Stimulated activated naive B cell treated with anti-CD40 and anti-IgM and Interleukin-4, amounts not matched to agents 10 μg/mL and 1 μg/mL and 100 μg/mL, for 72 hours (primary cell): ENCODE measurements at regions not wholly inside any gene's neighbourhood (a gene's known extent, or its start where the extent isn't known, plus 50 kb on each side); places are given as distances from the start of the nearest gene placed in this dataset.

Source experiments
- ATAC-seq, 2 donors: fragments of 150-1000 bp; cut with Tn5 transposase; replicated peaks; 2 replicates each; pipeline ENCODE4 v1.10.0; 2021; ENCODE audit warnings: moderate library complexity in 1 of 2
- DNase-seq: peaks from one replicate; pipeline ENCODE4 v3.0.0; 2021
- H3K27ac Mint-ChIP-seq: one replicate; pipeline ENCODE4 v1.8.0; 2022; ENCODE audit warnings: mild to moderate bottlenecking, mixed read lengths
- H3K27me3 Mint-ChIP-seq, 2 donors: one replicate each; pipeline ENCODE4 v1.8.0; 2022; ENCODE audit warnings: mixed read lengths in 2 of 2
- H3K36me3 Mint-ChIP-seq, 2 donors: one replicate each; pipeline ENCODE4 v1.8.0; 2022; ENCODE audit warnings: mixed read lengths in 2 of 2, mild to moderate bottlenecking in 1 of 2
- H3K4me1 Mint-ChIP-seq, 2 donors: one replicate each; pipeline ENCODE4 v1.8.0; 2022; ENCODE audit warnings: mixed read lengths in 2 of 2, mild to moderate bottlenecking in 1 of 2
- H3K4me3 Mint-ChIP-seq, 2 donors: one replicate each; pipeline ENCODE4 v1.8.0; 2022; ENCODE audit warnings: mild to moderate bottlenecking in 2 of 2, mixed read lengths in 2 of 2, moderate library complexity in 1 of 2
- H3K9me3 Mint-ChIP-seq, 2 donors: one replicate each; pipeline ENCODE4 v1.8.0; 2022; ENCODE audit warnings: mixed read lengths in 2 of 2, mild to moderate bottlenecking in 1 of 2

DNA sequence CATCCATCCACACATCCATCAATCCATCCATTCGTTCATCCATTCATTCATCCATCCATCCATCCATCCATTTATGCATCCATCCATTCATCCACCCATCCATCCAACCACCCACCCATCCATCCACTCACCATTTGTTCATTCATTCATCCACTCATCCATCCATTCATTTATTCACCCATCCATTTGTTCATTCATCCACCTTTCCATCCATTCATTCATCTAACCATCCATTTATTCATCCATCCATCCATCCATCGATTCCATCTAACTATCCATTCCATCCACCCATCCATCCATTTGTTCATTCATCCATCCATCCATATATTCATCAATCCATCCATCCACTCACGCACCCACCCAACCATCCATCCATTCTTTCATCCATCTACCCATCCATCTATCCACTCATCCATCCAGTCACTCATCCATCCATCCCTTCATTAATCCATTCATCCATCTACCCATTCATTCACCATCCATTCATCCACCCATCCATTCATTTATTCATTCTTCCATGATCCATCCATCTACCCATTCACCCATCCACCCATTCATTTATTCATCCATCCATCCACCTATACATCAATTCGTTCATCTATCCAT lies 225.0 kb downstream of the TUBA3C start:
- Mint-ChIP-seq H3K4me1 (no peaks in the 10 kb centered on the region), H3K27me3 (no peaks in the 10 kb centered on the region), H3K9me3 (peaks cover 18 to 27% of the 10 kb centered on the region in 2 donors), H3K36me3 (peaks cover 0 to 8% of the 10 kb centered on the region in 2 donors), H3K4me3 (no peak overlapping the region), H3K27ac (no peak overlapping the region)
- no peak for ATAC-seq
- no peak for DNase-seq

DNA sequence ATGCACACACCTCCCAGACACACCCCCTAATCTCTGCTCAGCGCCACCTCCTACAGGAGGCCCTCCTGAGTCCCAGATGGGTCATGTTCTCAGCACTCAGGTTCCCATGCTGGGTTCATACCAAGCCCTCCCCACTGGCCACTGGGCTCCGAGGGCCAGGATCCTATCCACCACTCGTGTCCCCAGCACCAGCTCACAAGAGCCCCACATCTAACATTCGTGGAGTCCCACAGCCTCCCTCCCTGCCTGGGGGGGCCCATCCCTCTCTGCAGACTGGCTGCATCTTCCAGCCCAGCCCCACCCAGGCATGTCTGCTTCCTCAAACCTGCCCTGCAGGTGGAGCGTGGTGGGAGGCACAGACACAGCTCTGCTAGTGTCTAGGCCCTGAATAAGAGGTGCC lies 227.4 kb downstream of the TUBA3C start:
- no peaks in the 10 kb centered on the region for H3K27me3 Mint-ChIP-seq
- H3K27ac Mint-ChIP-seq = no peak overlapping the region
- H3K4me1 Mint-ChIP-seq = no peaks in the 10 kb centered on the region
- DNase-seq = no peak
- H3K4me3 Mint-ChIP-seq = no peak overlapping the region
- H3K9me3 Mint-ChIP-seq = peaks cover 18 to 24% of the 10 kb centered on the region in 2 donors
- ATAC-seq = no peak
- H3K36me3 Mint-ChIP-seq = peaks cover 0 to 8% of the 10 kb centered on the region in 2 donors

DNA sequence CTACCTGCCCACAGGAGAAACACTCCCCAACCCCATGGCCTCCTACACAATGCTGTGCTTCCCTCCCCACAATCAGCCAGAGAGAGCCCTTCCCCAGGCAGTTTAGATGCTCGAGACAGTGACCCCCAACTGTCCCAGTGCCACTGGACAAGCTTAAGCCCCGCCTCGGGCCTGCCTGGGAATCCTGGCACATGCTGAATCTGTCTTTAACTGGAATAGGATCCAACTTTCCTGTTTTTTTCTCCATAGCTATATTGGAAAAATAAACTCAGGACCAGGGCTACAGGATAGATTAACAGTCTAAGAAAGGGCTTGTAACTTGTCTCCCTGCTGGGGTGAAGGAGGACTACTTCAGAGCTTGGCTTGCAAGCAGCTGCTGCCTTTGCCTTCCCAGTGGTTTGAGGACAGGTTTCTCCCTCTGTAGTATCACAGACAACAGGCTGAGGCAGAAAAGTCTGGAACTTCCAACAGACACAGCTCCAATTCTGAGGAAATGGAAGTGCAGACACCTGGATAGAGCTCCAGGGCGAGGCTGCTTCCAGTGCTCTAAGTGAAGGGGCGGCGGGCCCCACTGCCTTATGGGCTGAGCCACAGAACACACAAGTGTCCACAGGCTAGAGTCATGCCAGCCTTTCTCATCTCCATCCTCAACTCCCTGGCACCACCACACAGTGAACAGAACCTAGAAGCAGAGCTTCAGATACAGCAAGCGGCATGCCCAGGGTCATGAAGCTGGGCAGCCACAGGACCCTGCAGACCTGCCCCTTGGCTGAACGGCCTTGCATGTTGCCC lies 228.3 kb downstream of the TUBA3C start:
- Mint-ChIP-seq H3K36me3 (peaks cover 0 to 8% of the 10 kb centered on the region in 2 donors), H3K4me3 (no peak overlapping the region), H3K27ac (no peak overlapping the region), H3K9me3 (peaks cover 18 to 24% of the 10 kb centered on the region in 2 donors), H3K4me1 (no peaks in the 10 kb centered on the region), H3K27me3 (no peaks in the 10 kb centered on the region)
- ATAC-seq = peak in 1 of 2 donors; percentile 17
- DNase-seq = no peak

DNA sequence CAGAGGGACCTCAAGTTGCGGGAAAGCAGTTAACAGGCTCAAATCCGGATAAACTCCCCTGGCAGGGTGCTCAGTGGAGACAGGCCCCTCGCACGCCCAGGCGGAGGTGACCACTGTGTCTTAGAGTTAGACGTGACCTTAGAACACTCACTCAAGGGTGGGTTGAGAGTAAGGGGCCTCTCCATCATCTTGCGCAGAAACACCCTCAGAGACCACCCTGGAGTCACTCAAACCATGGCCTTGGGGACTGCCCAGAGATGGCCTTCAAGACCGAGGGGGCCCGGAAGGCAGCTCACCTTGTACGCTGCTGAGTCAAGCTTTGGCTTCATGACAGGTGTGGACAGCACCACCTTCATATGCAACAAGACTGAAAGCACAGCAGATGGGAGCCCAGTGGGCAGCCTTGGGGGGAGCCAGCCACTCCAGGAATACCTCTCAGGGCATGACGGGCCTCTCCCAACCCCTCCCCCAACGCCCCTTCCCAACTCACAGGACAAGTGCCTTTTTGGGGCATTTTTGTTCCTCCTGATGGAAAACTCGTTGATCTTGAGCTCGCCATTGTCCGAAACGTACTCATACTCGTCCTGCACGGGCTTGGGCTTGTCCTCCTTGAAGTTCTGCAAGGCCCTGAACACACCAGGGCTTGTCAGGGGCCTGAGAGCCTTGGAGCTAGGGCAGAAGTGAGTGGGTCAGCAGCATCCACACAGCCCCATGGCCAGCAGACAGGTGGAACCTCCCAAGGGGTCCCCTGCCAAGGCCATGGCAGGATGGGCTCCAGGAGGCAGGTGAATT lies 229.2 kb downstream of the TUBA3C start:
- Mint-ChIP-seq H3K27ac (no peak overlapping the region), H3K27me3 (no peaks in the 10 kb centered on the region), H3K4me3 (no peak overlapping the region), H3K9me3 (peaks cover 23 to 24% of the 10 kb centered on the region in 2 donors), H3K4me1 (no peaks in the 10 kb centered on the region), H3K36me3 (peaks cover 0 to 8% of the 10 kb centered on the region in 2 donors)
- no peak for DNase-seq
- ATAC-seq = no peak

DNA sequence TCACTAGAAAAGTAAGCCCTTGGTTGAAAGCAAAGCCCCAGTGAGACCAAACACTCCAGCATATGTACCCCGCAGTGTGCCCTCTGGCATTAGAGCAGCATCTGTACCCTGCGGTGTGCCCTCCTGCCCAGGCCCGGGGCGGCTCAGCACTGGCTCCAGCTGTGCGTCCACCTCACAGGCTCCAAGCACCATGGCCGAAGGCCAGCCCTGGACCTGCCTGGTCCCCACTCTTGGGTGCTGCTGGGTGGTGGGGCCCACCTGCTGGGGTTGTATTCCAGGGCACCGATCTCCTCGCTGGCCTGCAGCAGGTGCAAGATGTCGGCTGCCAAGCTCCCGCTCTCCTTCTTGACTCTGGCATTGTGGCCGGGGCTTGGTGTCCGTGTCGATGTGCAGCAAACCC lies 230.2 kb downstream of the TUBA3C start:
- Mint-ChIP-seq H3K27me3 (no peaks in the 10 kb centered on the region), H3K9me3 (peaks cover 13 to 19% of the 10 kb centered on the region in 2 donors), H3K4me1 (no peaks in the 10 kb centered on the region), H3K4me3 (no peak overlapping the region), H3K36me3 (peaks cover 0 to 3% of the 10 kb centered on the region in 2 donors), H3K27ac (no peak overlapping the region)
- no peak for DNase-seq
- ATAC-seq = no peak

- H3K4me3 Mint-ChIP-seq = no peak overlapping the region
- ATAC-seq (no peak), DNase-seq (no peak)
- H3K36me3 Mint-ChIP-seq = no peaks in the 10 kb centered on the region
- H3K4me1 Mint-ChIP-seq = no peaks in the 10 kb centered on the region
- no peaks in the 10 kb centered on the region for H3K27me3 Mint-ChIP-seq
- H3K27ac Mint-ChIP-seq = no peak overlapping the region
- H3K9me3 Mint-ChIP-seq = peaks cover 4 to 8% of the 10 kb centered on the region in 2 donors
Measured at GRCh38 chr13:18949970-18950369, 231.7 kb downstream of the TUBA3C start.

- H3K27me3 Mint-ChIP-seq = no peaks in the 10 kb centered on the region
- no peaks in the 10 kb centered on the region for H3K4me1 Mint-ChIP-seq
- no peak overlapping the region for H3K27ac Mint-ChIP-seq
- H3K4me3 Mint-ChIP-seq = no peak overlapping the region
- no peak for ATAC-seq
- no peaks in the 10 kb centered on the region for H3K36me3 Mint-ChIP-seq
- DNase-seq = no peak
- peaks cover 6 to 8% of the 10 kb centered on the region in 2 donors for H3K9me3 Mint-ChIP-seq
Measured at GRCh38 chr13:18949489-18949761, 232.2 kb downstream of the TUBA3C start.

DNA sequence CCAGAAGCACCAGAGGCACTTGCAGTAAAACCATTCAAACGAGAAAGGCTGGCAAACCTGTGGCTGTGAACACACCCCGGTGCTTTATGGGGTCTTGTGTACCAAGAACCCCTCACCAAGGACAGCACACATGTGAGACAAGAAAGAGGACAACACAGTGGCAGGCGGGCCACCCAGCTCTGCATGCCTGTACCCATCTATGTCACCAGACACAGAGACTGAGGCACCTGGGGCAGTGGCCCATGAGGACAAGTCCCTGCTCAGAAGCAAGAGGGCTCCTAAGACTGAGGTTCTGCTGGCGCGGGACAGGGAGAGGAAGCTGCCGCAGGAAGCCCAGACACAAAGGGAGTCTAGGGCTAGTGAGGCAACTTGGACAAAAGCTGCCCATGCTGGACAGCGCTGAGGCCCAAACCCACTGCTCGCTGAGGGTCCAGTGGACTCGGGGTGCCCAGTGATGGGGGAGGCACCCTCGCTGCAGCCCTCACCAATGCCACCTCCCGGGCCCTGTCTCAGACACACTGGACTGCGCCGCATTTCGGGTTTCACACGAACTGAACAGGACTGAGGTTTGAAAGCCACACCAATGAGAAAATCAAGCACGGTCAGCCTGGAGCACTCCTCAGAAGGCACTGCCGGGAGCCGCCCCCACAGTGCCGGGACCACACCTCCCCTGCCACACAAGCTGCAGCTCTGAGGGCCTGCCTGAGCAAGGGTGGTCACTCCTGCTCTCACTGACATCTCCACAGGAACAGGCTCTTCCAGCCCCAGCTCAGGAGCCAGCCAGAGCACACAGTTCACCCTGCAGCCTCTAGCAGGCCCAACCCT lies 232.7 kb downstream of the TUBA3C start:
- Mint-ChIP-seq H3K4me3 (no peak overlapping the region), H3K27me3 (no peaks in the 10 kb centered on the region), H3K27ac (no peak overlapping the region), H3K9me3 (peaks cover 6 to 8% of the 10 kb centered on the region in 2 donors), H3K4me1 (no peaks in the 10 kb centered on the region), H3K36me3 (no peaks in the 10 kb centered on the region)
- ATAC-seq = no peak
- no peak for DNase-seq

- peaks cover 6 to 8% of the 10 kb centered on the region in 2 donors for H3K9me3 Mint-ChIP-seq
- H3K4me3 Mint-ChIP-seq = no peak overlapping the region
- no peaks in the 10 kb centered on the region for H3K36me3 Mint-ChIP-seq
- peak in 1 of 2 donors; percentile 9 for ATAC-seq
- H3K27ac Mint-ChIP-seq = no peak overlapping the region
- no peak for DNase-seq
- H3K4me1 Mint-ChIP-seq = no peaks in the 10 kb centered on the region
- no peaks in the 10 kb centered on the region for H3K27me3 Mint-ChIP-seq
Measured at GRCh38 chr13:18948012-18948663, 233.5 kb downstream of the TUBA3C start.

- DNase-seq = no peak
- H3K4me1 Mint-ChIP-seq = no peaks in the 10 kb centered on the region
- H3K4me3 Mint-ChIP-seq = no peak overlapping the region
- ATAC-seq = no peak
- no peaks in the 10 kb centered on the region for H3K36me3 Mint-ChIP-seq
- no peak overlapping the region for H3K27ac Mint-ChIP-seq
- no peaks in the 10 kb centered on the region for H3K27me3 Mint-ChIP-seq
- peaks cover 6 to 8% of the 10 kb centered on the region in 2 donors for H3K9me3 Mint-ChIP-seq
Measured at GRCh38 chr13:18947376-18947977, 234.1 kb downstream of the TUBA3C start.

GRCh38 chr13:18946738-18947137 lies 234.9 kb downstream of the TUBA3C start:
- Mint-ChIP-seq H3K27ac (no peak overlapping the region), H3K36me3 (no peaks in the 10 kb centered on the region), H3K4me1 (no peaks in the 10 kb centered on the region), H3K9me3 (peaks cover 6 to 8% of the 10 kb centered on the region in 2 donors), H3K27me3 (no peaks in the 10 kb centered on the region), H3K4me3 (no peak overlapping the region)
- DNase-seq = no peak
- ATAC-seq = no peak

DNA sequence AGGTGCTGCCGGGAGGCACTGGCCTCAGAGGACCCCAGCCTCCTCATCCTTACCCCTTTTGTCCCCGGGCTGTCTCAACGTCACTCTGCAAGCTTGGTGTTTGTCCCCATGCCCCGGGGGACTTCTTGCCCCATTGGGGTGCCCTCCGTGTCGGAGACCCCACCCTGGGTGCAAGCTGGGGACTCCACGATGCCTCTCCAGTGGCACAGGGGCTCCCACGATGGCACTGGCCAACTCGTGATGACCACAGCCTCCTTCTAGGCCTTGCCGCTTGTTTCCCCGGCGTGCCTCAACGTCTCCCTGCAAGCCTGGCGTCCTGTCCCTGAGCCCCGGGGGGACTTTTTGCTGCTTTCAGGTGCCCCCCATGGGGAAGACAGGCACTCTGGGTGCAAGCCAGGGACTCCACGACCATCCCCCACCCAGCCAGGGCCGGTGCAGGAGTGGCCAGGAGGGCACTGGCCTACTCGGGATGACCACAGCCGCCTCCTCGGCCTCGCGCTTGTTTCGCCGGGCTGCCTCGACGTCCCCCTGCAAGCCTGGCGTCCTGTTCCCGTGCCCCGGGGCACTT lies 237.0 kb downstream of the TUBA3C start:
- Mint-ChIP-seq H3K4me1 (no peaks in the 10 kb centered on the region), H3K36me3 (no peaks in the 10 kb centered on the region), H3K27ac (no peak overlapping the region), H3K27me3 (no peaks in the 10 kb centered on the region), H3K9me3 (peaks cover 6 to 8% of the 10 kb centered on the region in 2 donors), H3K4me3 (no peak overlapping the region)
- ATAC-seq = no peak
- DNase-seq = no peak

DNA sequence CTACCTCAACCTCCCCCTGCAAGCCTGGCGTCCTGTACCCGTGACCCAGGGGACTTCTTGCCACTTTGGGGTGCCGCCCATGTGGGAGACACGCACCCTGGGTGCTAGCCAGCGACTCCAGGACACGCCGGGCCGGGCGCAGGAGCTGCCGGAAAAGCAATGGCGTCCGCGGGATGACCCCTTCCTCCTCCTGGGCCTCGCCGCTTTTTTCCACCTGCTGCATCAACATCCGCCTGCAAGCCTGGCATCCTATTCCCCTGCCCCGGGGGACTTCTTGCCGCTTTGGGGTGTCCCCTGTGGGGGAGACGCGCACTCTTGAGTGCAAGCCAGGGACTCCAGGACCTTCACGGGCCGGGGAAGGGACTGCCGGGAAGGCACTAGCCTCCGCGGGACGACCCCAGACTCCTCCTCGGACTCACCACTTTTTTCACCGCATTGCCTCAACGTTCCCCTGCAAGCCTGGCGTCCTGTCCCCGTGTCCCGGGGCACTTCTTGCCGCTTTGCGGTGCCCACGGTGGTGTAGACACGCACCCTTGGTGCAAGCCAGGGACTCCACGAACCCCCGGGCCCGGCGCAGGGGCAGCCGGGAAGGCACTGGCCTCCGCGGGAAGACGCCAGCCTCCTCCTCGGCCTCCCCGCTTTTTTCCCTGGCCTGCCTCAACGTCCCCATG lies 237.8 kb downstream of the TUBA3C start:
- Mint-ChIP-seq H3K9me3 (peaks cover 6 to 8% of the 10 kb centered on the region in 2 donors), H3K36me3 (no peaks in the 10 kb centered on the region), H3K4me3 (no peak overlapping the region), H3K4me1 (no peaks in the 10 kb centered on the region), H3K27me3 (no peaks in the 10 kb centered on the region), H3K27ac (no peak overlapping the region)
- DNase-seq = no peak
- ATAC-seq = no peak
